Activated CD4-positive, alpha-beta T cell treated with anti-CD3 and anti-CD28 coated beads, Interleukin-10, Interleukin-2, amounts not matched to agents 100 ng/mL and 50 ng/mL, durations not matched to agents 16 hours and 8 hours (primary cell): ENCODE measurements at regions not wholly inside any gene's neighbourhood (a gene's known extent, or its start where the extent isn't known, plus 50 kb on each side); places are given as distances from the start of the nearest gene placed in this dataset.

Experiments used
- DNase-seq: peaks from one replicate; pipeline ENCODE4 v3.0.0-alpha.2; 2020

DNA sequence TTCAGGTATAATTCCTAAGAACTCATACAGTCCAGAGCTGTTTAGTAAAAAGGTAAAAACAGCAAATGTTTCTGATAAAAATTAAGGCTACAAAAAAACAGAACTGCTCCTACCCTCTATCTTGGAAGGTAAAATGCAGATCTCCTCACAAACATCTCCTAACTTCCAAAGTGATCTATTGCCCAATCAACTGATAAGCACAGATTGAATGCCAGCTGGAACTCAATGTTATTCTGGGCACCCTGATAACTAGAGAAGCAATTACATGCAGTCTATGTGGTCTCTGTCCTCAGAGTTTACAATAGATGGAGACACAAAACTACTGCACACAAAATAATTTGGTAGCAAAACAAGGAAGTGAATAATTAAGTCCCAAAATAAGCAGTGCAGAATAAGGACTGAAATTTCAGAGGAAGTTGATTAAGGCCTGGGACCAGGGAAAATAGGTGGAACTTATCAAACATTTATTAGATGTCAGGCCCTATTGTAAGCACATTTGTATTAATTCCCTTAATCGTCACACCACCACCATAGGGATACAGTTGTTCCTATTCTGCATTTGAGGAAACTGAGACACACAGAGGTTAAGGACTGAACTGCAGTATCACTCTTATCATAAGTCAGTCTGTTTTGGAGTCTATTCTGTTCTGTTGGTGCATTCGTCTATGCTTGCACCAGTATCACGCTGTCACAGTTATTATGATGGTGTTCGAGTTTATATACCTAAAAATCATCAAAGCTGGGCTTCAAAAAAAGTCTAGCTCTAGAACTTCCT, 102.2 kb upstream of the TARS1 start:
- DNase-seq, result no peak

DNA sequence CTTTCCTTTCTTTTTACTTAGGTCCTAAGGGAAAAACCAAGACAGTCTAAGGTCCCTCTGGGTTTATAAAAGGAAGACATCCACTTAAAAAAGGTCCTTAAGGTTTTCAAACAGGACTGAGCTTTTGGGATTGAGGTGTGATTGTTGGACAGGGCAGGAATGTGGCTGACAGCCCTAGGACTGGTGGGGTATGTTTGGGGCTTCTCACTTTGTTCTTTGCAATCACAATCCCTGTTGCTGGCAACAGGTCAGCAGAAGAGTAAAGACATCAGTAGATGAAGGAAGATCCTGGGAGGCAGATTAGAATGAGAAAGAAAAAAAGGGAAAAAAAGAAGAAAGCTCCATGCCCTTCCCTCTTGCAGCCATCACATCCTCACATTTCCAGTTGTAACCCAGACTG, 101.4 kb upstream of the TARS1 start:
- no peak for DNase-seq

GRCh38 chr5:33340195-33340594, 100.6 kb upstream of the TARS1 start:
- DNase-seq, result no peak

- DNase-seq, result no peak
Observed at GRCh38 chr5:33341351-33341750, 99.4 kb upstream of the TARS1 start.

DNA sequence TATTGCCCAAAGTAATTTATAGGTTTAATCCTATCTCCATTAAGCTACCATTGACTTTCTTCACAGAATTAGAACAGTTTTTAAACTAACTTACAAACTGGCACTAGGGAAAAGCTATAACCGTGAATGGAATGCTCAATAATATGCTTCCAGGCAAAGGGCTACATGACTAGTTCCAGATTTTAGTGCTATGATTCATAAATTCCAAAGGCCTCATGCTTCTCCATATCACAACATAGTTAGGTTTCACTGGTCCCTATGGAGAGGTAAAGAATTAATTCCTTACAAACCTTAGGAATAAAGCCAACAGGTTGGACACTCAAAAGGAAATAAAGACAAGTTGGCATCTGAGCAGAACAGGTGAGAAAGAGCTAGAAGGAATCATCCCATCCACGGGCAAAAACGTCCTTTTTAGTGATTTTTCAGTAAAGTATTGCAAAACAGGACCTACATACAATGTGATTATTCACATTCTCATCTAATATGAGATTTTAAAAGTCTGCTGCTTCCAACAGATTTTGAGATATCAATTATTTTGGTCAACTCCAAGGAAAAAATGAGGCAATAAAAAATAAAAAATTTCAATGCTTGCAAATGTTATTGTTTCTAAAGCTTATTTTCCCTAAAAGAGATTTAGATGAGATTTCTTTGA, 97.0 kb upstream of the TARS1 start:
- DNase-seq, result no peak

DNA sequence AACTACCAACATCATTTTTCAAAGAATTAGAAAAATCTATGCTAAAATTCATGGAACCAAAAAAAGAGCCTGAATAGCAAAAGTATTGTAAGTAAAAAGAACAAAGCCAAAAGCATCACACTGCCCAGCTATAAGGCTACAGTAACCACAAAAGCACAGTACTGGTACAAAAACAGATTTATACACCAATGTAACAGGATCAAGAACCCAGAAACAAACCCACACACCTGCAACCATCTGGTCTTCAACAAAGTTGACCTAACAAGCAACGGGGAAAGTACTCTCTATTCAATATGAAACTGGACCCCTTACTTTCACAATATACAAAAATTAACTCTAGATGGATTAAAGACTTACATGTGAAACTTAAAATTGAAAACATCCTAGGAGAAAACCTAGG, 94.2 kb upstream of the TARS1 start:
- no peak for DNase-seq

GRCh38 chr5:33361781-33362180, 79.0 kb upstream of the TARS1 start:
- DNase-seq, result no peak

- DNase-seq, result no peak
Observed at GRCh38 chr5:33362915-33363314, 77.8 kb upstream of the TARS1 start.

DNA sequence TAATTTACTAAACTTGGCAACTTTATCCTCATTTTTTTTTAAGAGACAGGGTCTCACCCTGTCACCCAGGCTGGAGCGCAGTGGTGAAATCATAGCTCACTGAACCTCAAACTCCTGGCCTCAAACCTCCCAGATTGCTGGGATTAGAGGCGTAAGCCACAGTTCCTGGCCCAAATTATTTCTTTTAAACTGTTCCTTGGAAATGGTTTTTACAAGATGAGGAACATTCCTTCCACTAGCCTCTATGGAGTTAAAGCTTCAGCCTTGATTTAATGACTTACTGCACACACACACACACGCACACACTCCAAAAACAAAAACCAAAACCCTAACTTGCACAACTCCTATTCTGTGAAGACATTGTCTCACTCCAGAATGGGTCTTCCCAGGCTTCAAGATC, 77.2 kb upstream of the TARS1 start:
- DNase-seq, result no peak

DNA sequence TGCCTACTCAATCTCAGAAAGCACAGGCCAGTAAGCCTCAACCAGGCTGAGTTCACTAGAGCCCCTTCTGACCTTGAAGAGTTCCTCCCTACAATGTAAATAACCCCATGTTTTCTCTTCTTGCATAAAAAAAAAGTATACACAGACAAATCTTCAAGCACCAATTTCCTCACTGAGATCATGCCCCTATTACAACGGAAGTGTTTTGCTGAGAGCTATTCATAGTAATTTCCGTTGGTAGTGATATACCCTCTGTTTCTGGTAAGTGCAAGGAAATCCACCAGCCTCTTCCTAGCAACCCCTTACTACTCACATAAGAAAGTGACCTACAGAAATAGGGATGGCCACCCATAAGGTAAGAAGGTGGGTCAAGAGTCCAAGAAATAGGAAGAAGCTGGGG, 76.4 kb upstream of the TARS1 start:
- DNase-seq, result no peak

- no peak for DNase-seq
Observed at GRCh38 chr5:33367416-33367815, 73.3 kb upstream of the TARS1 start.

GRCh38 chr5:33369485-33370465, 71.0 kb upstream of the TARS1 start:
- no peak for DNase-seq

DNA sequence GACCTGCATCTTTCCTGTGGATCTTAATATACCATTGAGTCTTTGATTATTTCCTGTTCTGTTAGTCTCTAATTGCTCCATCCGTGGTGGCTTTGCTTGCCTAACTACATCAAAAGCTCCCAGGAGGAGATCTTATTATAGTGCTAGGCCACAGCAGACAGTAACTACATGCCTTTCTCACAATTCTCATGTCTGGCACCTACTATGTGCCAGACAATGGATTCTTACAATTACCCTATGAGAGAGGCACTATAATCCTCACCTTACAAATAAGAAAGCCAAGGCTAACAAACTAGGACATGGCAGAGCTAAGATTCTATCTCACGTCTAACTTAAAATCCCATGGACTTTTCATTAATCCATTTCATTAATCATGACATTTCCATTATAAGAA, 70.3 kb upstream of the TARS1 start:
- no peak for DNase-seq

GRCh38 chr5:33371660-33372059, 69.1 kb upstream of the TARS1 start:
- DNase-seq, result no peak

DNA sequence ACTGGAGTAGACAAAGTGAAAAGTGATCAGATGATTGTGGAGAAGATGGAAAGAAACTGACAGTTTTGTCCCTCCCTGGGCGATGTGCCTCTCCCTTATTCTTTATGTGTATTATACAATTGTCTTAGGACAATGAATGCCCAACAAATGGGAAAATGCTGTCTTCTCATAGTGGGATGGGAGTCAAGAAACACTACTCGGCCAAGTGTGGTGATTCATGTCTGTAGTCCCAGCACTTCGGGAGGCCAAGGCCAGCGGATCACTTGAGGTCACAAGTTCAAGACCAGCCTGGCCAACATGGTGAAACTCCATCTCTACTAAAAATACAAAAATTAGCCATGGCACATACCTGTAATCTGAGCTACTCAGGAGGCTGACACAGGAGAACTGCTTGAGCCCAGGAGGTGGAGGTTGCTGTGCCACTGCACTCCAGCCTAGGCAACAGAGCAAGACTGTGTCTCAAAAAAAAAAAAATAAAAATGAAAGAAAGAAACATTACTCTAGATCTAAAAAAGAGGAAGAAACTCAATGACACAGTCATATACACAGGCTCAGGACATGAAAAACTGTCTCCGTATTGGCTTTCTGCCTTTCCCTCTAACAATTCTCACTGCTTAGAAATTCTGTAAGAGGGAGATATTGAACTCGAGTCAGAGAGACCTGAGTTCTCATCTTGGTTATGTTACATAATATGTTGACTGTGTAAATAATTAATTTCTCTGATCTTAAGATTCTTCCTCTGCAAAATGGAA, 67.9 kb upstream of the TARS1 start:
- DNase-seq, result no peak

DNA sequence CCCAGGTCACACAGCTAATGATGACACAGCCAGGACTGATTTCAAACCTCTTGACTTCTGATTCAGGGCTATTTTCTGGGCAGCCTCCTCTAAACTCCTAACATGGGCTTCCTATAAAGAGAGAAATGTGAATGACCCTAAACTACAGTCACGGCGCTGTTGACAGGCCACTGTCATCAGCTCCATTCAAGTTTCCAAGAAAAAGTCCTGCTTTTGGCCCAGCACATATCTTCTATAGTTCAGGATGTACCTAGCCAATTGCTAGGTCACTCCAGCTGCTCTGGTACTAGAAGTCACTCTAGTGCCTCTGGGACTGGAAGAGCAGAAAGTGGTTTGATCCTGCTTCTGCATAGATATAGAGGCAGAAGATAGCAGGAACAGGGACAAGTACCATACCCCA, 64.9 kb upstream of the TARS1 start:
- no peak for DNase-seq

GRCh38 chr5:33379757-33380156, 61.0 kb upstream of the TARS1 start:
- DNase-seq, result no peak

DNA sequence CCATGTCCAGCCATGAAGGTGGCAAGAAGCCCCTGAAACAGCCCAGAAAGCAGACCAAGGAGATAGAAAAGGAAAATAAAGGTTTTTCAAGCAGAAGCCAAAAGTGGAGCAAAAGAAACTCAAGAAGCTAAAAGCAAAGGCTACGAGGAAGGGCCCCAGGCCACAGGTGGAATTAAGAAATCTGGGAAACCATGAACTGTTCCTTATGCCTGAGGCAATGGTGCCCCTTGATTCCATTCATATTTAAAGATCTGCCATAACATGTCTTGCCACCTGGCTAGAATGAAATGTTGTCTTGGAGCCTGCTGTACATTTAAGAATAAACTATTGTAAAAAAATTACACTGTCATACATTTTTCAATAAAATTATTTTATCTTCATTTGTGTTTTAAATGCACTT, 59.5 kb upstream of the TARS1 start:
- DNase-seq, result no peak
